Astrocyte (in vitro differentiated cells and primary cell): ENCODE measurements at regions not wholly inside any gene's neighbourhood (a gene's known extent, or its start where the extent isn't known, plus 50 kb on each side); places are given as distances from the start of the nearest gene placed in this dataset.
A peak's percentile ranks its signal among the peaks of the same experiment; 100 is the strongest.

Experiments
- DNase-seq: peaks from one replicate; pipeline ENCODE4 v3.0.0-alpha.2; 2010; ENCODE audit warnings: low read depth
- FAIRE-seq: peaks from 2 replicates; lab custom pipeline; 2011; peaks lifted over from hg19 to GRCh38; lab: Jason Lieb, UNC
- H2AFZ ChIP-seq: 2 replicates; pipeline ENCODE4 v1.6.0; 2012; ENCODE audit warnings: low read depth, low read length, inconsistent platforms
- H3K27ac ChIP-seq: 2 replicates; pipeline ENCODE4 v1.5.1; 2011; ENCODE audit warnings: low read depth, low read length, inconsistent platforms
- H3K27me3 ChIP-seq: 2 replicates; pipeline ENCODE4 v1.6.0; 2011; ENCODE audit warnings: low read length, inconsistent platforms; ENCODE audit not compliant: insufficient read depth
- H3K36me3 ChIP-seq: 2 replicates; pipeline ENCODE4 v1.5.1; 2011; ENCODE audit warnings: low read length, inconsistent platforms; ENCODE audit not compliant: insufficient read depth
- H3K4me1 ChIP-seq: 2 replicates; pipeline ENCODE4 v1.5.1; 2011; ENCODE audit warnings: low read length, inconsistent platforms; ENCODE audit not compliant: insufficient read depth
- H3K4me2 ChIP-seq: 2 replicates; pipeline ENCODE4 v1.6.0; 2012; ENCODE audit warnings: low read length, inconsistent platforms
- H3K4me3 ChIP-seq: 2 replicates; pipeline ENCODE4 v1.5.1; 2011; ENCODE audit warnings: low read depth, mild to moderate bottlenecking, low read length, inconsistent platforms; ENCODE audit not compliant: insufficient read depth
- H3K79me2 ChIP-seq: 2 replicates; pipeline ENCODE4 v1.6.0; 2012; ENCODE audit warnings: mild to moderate bottlenecking, low read length, inconsistent platforms; ENCODE audit not compliant: insufficient read depth
- H3K9ac ChIP-seq: 2 replicates; pipeline ENCODE4 v1.6.0; 2012; ENCODE audit warnings: mild to moderate bottlenecking, low read length, inconsistent platforms
- H3K9me3 ChIP-seq: 2 replicates; pipeline ENCODE4 v1.5.1; 2012; ENCODE audit warnings: low read depth, mild to moderate bottlenecking, low read length, inconsistent platforms; ENCODE audit not compliant: insufficient read depth
- H4K20me1 ChIP-seq: 2 replicates; pipeline ENCODE4 v1.6.0; 2012; ENCODE audit warnings: low read length, inconsistent platforms; ENCODE audit not compliant: insufficient read depth
- H3K27ac Mint-ChIP-seq: one replicate; pipeline ENCODE4 v1.8.0; 2021; ENCODE audit warnings: mild to moderate bottlenecking, mixed read lengths; ENCODE audit not compliant: unreplicated experiment
- H3K27me3 Mint-ChIP-seq: one replicate; pipeline ENCODE4 v1.8.0; 2021; ENCODE audit warnings: low read depth, mixed read lengths; ENCODE audit not compliant: unreplicated experiment
- H3K36me3 Mint-ChIP-seq: one replicate; pipeline ENCODE4 v1.8.0; 2021; ENCODE audit warnings: low read depth, mixed read lengths; ENCODE audit not compliant: unreplicated experiment
- H3K4me1 Mint-ChIP-seq: one replicate; pipeline ENCODE4 v1.8.0; 2021; ENCODE audit warnings: low read depth, mixed read lengths; ENCODE audit not compliant: unreplicated experiment
- H3K4me3 Mint-ChIP-seq: one replicate; pipeline ENCODE4 v1.8.0; 2021; ENCODE audit warnings: mild to moderate bottlenecking, moderate library complexity, mixed read lengths; ENCODE audit not compliant: unreplicated experiment
- H3K9me3 Mint-ChIP-seq: one replicate; pipeline ENCODE4 v1.8.0; 2021; ENCODE audit warnings: mild to moderate bottlenecking, mixed read lengths; ENCODE audit not compliant: unreplicated experiment
- EZH2 ChIP-seq: IDR thresholded peaks from 2 replicates; pipeline ENCODE4 v1.6.1; 2012; ENCODE audit warnings: mild to moderate bottlenecking, low read length, inconsistent platforms; ENCODE audit not compliant: insufficient read depth
- TF ChIP-seq, protein P1 (sequence below): IDR thresholded peaks from 2 replicates; pipeline ENCODE4 v1.5.1; 2011; ENCODE audit warnings: low read depth, mild to moderate bottlenecking, inconsistent platforms, low read length, moderate library complexity; ENCODE audit not compliant: insufficient read depth

DNA sequence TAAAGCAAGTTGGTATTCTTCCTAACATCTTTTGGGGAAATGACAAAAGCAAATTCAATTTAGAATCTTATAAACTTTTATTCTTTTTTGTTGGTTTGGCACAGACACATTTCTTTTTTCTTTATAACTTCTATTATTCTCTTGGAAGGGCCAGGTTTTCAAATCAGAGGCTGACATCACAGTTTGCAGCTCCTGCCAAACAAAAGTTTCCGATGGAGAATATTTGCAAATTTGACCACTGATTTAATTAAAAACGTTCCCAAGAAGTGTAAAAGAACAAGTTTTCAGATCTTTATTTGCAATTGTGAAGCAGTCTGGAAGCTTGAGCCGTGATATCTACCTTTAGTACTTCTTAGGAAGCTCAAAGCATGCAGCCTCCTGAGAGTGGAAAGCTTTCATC, 53.8 kb upstream of the CD83 start:
- H3K27me3 Mint-ChIP-seq: peaks cover 15% of the 10 kb centered on the region
- H3K9ac ChIP-seq: no peak overlapping the region
- H3K79me2 ChIP-seq: no peaks in the 10 kb centered on the region
- H4K20me1 ChIP-seq: no peaks in the 10 kb centered on the region
- no peak overlapping the region for H3K27ac Mint-ChIP-seq
- no peak overlapping the region for H2AFZ ChIP-seq
- H3K27ac ChIP-seq: no peak overlapping the region
- TF ChIP-seq, protein P1, sequence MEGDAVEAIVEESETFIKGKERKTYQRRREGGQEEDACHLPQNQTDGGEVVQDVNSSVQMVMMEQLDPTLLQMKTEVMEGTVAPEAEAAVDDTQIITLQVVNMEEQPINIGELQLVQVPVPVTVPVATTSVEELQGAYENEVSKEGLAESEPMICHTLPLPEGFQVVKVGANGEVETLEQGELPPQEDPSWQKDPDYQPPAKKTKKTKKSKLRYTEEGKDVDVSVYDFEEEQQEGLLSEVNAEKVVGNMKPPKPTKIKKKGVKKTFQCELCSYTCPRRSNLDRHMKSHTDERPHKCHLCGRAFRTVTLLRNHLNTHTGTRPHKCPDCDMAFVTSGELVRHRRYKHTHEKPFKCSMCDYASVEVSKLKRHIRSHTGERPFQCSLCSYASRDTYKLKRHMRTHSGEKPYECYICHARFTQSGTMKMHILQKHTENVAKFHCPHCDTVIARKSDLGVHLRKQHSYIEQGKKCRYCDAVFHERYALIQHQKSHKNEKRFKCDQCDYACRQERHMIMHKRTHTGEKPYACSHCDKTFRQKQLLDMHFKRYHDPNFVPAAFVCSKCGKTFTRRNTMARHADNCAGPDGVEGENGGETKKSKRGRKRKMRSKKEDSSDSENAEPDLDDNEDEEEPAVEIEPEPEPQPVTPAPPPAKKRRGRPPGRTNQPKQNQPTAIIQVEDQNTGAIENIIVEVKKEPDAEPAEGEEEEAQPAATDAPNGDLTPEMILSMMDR: no peak
- TF ChIP-seq EZH2: no peak
- H3K4me1 ChIP-seq: peaks cover 13% of the 10 kb centered on the region
- no peak for DNase-seq
- peaks cover 11% of the 10 kb centered on the region for H3K4me1 Mint-ChIP-seq
- H3K4me2 ChIP-seq: no peak overlapping the region
- no peak overlapping the region for H3K4me3 ChIP-seq
- H3K9me3 Mint-ChIP-seq: peaks cover 6% of the 10 kb centered on the region
- H3K27me3 ChIP-seq: peaks cover 4% of the 10 kb centered on the region
- FAIRE-seq: no peak
- no peaks in the 10 kb centered on the region for H3K9me3 ChIP-seq
- H3K4me3 Mint-ChIP-seq: no peak overlapping the region
- H3K36me3 Mint-ChIP-seq: no peaks in the 10 kb centered on the region
- no peaks in the 10 kb centered on the region for H3K36me3 ChIP-seq

- no peaks in the 10 kb centered on the region for H4K20me1 ChIP-seq
- no peaks in the 10 kb centered on the region for H3K36me3 ChIP-seq
- Mint-ChIP-seq H3K4me1 (peaks cover 11% of the 10 kb centered on the region), H3K9me3 (peaks cover 6% of the 10 kb centered on the region), H3K36me3 (no peaks in the 10 kb centered on the region), H3K27ac (no peak overlapping the region), H3K4me3 (no peak overlapping the region), H3K27me3 (peaks cover 9% of the 10 kb centered on the region)
- H3K4me2 ChIP-seq: no peak overlapping the region
- H3K4me1 ChIP-seq: peaks cover 13% of the 10 kb centered on the region
- no peaks in the 10 kb centered on the region for H3K79me2 ChIP-seq
- TF ChIP-seq, protein P1: no peak
- no peak for TF ChIP-seq EZH2
- FAIRE-seq (no peak), DNase-seq (no peak)
- no peaks in the 10 kb centered on the region for H3K9me3 ChIP-seq
- no peak overlapping the region for H3K27ac ChIP-seq
- peaks cover 4% of the 10 kb centered on the region for H3K27me3 ChIP-seq
- no peak overlapping the region for H3K4me3 ChIP-seq
- no peak overlapping the region for H3K9ac ChIP-seq
- no peak overlapping the region for H2AFZ ChIP-seq
Measured at GRCh38 chr6:14065350-14065749, 52.2 kb upstream of the CD83 start.

GRCh38 chr6:14066782-14067406, 50.7 kb upstream of the CD83 start:
- Mint-ChIP-seq H3K9me3 (peaks cover 6% of the 10 kb centered on the region), H3K36me3 (no peaks in the 10 kb centered on the region), H3K27me3 (peaks cover 9% of the 10 kb centered on the region), H3K4me1 (peaks cover 14% of the 10 kb centered on the region), H3K27ac (peak overlapping the region; percentile 22), H3K4me3 (no peak overlapping the region)
- Histone ChIP-seq H3K27ac (no peak overlapping the region), H3K27me3 (peaks cover 4% of the 10 kb centered on the region), H3K4me2 (no peak overlapping the region), H3K36me3 (no peaks in the 10 kb centered on the region), H3K4me1 (peaks cover 13% of the 10 kb centered on the region), H4K20me1 (no peaks in the 10 kb centered on the region), H3K79me2 (no peaks in the 10 kb centered on the region), H3K9ac (no peak overlapping the region), H2AFZ (no peak overlapping the region), H3K9me3 (no peaks in the 10 kb centered on the region), H3K4me3 (no peak overlapping the region)
- FAIRE-seq (no peak), DNase-seq (peak; percentile 65)
- TF ChIP-seq, protein P1: peak; percentile 67
- no peak for TF ChIP-seq EZH2
